ENCODE measurements at regions not wholly inside any gene's neighbourhood (a gene's known extent, or its start where the extent isn't known, plus 50 kb on each side); places are given as distances from the start of the nearest gene placed in this dataset.

- WGBS, 2 donors, result 67 to 69% methylated on average over 3 of the region's 3 CpGs
- H3K4me3 ChIP-seq (ENCODE audit: low read length in 2 of 2), result no peak overlapping the region
- H3K27me3 ChIP-seq (ENCODE audit: control insufficient read depth in 1 of 2, insufficient read depth in 2 of 2, low read length in 1 of 2), result no peaks in the 10 kb centered on the region
- H3K27ac ChIP-seq (ENCODE audit: low read depth in 1 of 2, low read length in 2 of 2), result no peak overlapping the region
- H3K9me3 ChIP-seq (ENCODE audit: control insufficient read depth, low read length), result no peaks in the 10 kb centered on the region
- no peaks in the 10 kb centered on the region for H3K4me1 ChIP-seq (ENCODE audit: control insufficient read depth in 1 of 2, insufficient read depth in 2 of 2, low read length in 2 of 2)
- DNase-seq, result no peak
- no peaks in the 10 kb centered on the region for H3K36me3 ChIP-seq (ENCODE audit: control insufficient read depth in 1 of 2, insufficient read depth in 2 of 2, low read length in 1 of 2)
- ATAC-seq (ENCODE audit: low FRiP score), result no peak
- intact Hi-C loops (cut with DNase I), result no loop called here
Measured at GRCh38 chr6:9621276-9621675, 793.6 kb downstream of the TFAP2A start.

- intact Hi-C loops (cut with DNase I), result no loop called here
- no peak for ATAC-seq (ENCODE audit: low FRiP score)
- H3K4me3 ChIP-seq (ENCODE audit: low read length in 2 of 2), result no peak overlapping the region
- no peak overlapping the region for H3K27ac ChIP-seq (ENCODE audit: low read depth in 1 of 2, low read length in 2 of 2)
- no peaks in the 10 kb centered on the region for H3K4me1 ChIP-seq (ENCODE audit: control insufficient read depth in 1 of 2, insufficient read depth in 2 of 2, low read length in 2 of 2)
- no peaks in the 10 kb centered on the region for H3K27me3 ChIP-seq (ENCODE audit: control insufficient read depth in 1 of 2, insufficient read depth in 2 of 2, low read length in 1 of 2)
- DNase-seq, result no peak
- H3K36me3 ChIP-seq (ENCODE audit: control insufficient read depth in 1 of 2, insufficient read depth in 2 of 2, low read length in 1 of 2), result no peaks in the 10 kb centered on the region
- no peaks in the 10 kb centered on the region for H3K9me3 ChIP-seq (ENCODE audit: control insufficient read depth, low read length)
- WGBS, 2 donors, result 73 to 75% methylated on average over 3 of the region's 3 CpGs
Measured at GRCh38 chr6:9620687-9621086, 794.2 kb downstream of the TFAP2A start.

- 87 to 89% methylated on average over 2 of the region's 2 CpGs for WGBS, 2 donors
- no peak for DNase-seq
- ATAC-seq (ENCODE audit: low FRiP score), result no peak
- Histone ChIP-seq H3K27me3 (ENCODE audit: control insufficient read depth in 1 of 2, insufficient read depth in 2 of 2, low read length in 1 of 2) (no peaks in the 10 kb centered on the region), H3K4me3 (ENCODE audit: low read length in 2 of 2) (no peak overlapping the region), H3K9me3 (ENCODE audit: control insufficient read depth, low read length) (no peaks in the 10 kb centered on the region), H3K27ac (ENCODE audit: low read depth in 1 of 2, low read length in 2 of 2) (no peak overlapping the region), H3K36me3 (ENCODE audit: control insufficient read depth in 1 of 2, insufficient read depth in 2 of 2, low read length in 1 of 2) (no peaks in the 10 kb centered on the region), H3K4me1 (ENCODE audit: control insufficient read depth in 1 of 2, insufficient read depth in 2 of 2, low read length in 2 of 2) (no peaks in the 10 kb centered on the region)
- intact Hi-C loops (cut with DNase I), result no loop called here
Measured at GRCh38 chr6:9620263-9620662, 794.6 kb downstream of the TFAP2A start.

- Histone ChIP-seq H3K36me3 (ENCODE audit: control insufficient read depth in 1 of 2, insufficient read depth in 2 of 2, low read length in 1 of 2) (no peaks in the 10 kb centered on the region), H3K27me3 (ENCODE audit: control insufficient read depth in 1 of 2, insufficient read depth in 2 of 2, low read length in 1 of 2) (no peaks in the 10 kb centered on the region), H3K9me3 (ENCODE audit: control insufficient read depth, low read length) (no peaks in the 10 kb centered on the region), H3K27ac (ENCODE audit: low read depth in 1 of 2, low read length in 2 of 2) (no peak overlapping the region), H3K4me1 (ENCODE audit: control insufficient read depth in 1 of 2, insufficient read depth in 2 of 2, low read length in 2 of 2) (no peaks in the 10 kb centered on the region), H3K4me3 (ENCODE audit: low read length in 2 of 2) (no peak overlapping the region)
- WGBS, 2 donors, result 72% methylated on average over 6 of the region's 6 CpGs
- no peak for DNase-seq
- intact Hi-C loops (cut with DNase I), result no loop called here
- ATAC-seq (ENCODE audit: low FRiP score), result no peak
Measured at GRCh38 chr6:9614778-9615177, 800.1 kb downstream of the TFAP2A start.

- Histone ChIP-seq H3K4me3 (ENCODE audit: low read length in 2 of 2) (no peak overlapping the region), H3K36me3 (ENCODE audit: control insufficient read depth in 1 of 2, insufficient read depth in 2 of 2, low read length in 1 of 2) (no peaks in the 10 kb centered on the region), H3K27me3 (ENCODE audit: control insufficient read depth in 1 of 2, insufficient read depth in 2 of 2, low read length in 1 of 2) (peaks cover 0 to 2% of the 10 kb centered on the region in 2 donors), H3K4me1 (ENCODE audit: control insufficient read depth in 1 of 2, insufficient read depth in 2 of 2, low read length in 2 of 2) (no peaks in the 10 kb centered on the region), H3K27ac (ENCODE audit: low read depth in 1 of 2, low read length in 2 of 2) (no peak overlapping the region), H3K9me3 (ENCODE audit: control insufficient read depth, low read length) (no peaks in the 10 kb centered on the region)
- intact Hi-C loops (cut with DNase I), result no loop called here
- no peak for DNase-seq
- no peak for ATAC-seq (ENCODE audit: low FRiP score)
- WGBS, 2 donors, result 67 to 71% methylated on average over 2 of the region's 2 CpGs
Measured at GRCh38 chr6:9612489-9612888, 802.4 kb downstream of the TFAP2A start.

- H3K4me3 ChIP-seq (ENCODE audit: low read length in 2 of 2), result no peak overlapping the region
- no peaks in the 10 kb centered on the region for H3K9me3 ChIP-seq (ENCODE audit: control insufficient read depth, low read length)
- DNase-seq, result no peak
- H3K4me1 ChIP-seq (ENCODE audit: control insufficient read depth in 1 of 2, insufficient read depth in 2 of 2, low read length in 2 of 2), result no peaks in the 10 kb centered on the region
- intact Hi-C loops (cut with DNase I), result no loop called here
- no peak for ATAC-seq (ENCODE audit: low FRiP score)
- H3K36me3 ChIP-seq (ENCODE audit: control insufficient read depth in 1 of 2, insufficient read depth in 2 of 2, low read length in 1 of 2), result no peaks in the 10 kb centered on the region
- H3K27me3 ChIP-seq (ENCODE audit: control insufficient read depth in 1 of 2, insufficient read depth in 2 of 2, low read length in 1 of 2), result peaks cover 0 to 3% of the 10 kb centered on the region in 2 donors
- 43 to 49% methylated on average over 8 of the region's 8 CpGs for WGBS, 2 donors
- no peak overlapping the region for H3K27ac ChIP-seq (ENCODE audit: low read depth in 1 of 2, low read length in 2 of 2)
Measured at GRCh38 chr6:9610620-9611415, 804.1 kb downstream of the TFAP2A start.

DNA sequence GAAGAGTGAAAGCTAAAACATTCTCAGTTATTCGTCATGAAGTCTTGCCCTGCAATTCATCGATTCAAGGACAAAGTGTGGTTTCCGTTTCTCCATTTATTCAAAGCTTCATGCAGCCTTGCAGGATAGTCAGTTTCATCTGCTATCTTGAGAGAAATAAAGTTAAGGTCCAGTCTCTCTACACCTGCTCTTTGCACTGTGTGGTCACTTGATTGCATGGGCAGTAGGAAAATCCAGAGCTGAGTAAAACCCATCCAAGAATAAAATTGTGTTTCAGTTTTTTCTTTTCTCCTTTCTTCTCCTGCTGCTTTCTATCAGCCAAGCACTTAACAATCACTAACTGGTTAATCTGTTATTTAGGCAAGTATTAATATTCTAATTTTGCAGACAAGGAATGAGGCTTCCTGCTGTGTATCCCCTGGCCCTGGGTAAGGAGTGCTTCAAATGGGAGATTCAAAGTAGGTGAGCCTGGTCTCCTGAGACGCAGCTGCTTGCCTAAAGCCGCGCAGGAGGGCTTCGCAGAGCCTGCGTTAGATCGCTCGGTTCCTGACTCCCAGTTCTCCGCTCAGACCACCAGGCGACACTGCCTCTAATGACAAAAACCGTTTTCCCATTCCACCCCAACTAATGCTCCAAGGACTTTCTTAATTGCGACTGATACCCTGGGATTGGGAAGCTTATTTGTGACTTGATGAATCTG is 808.3 kb downstream of the TFAP2A start:
- 29 to 32% methylated on average over 14 of the region's 14 CpGs for WGBS, 2 donors
- DNase-seq (no peak), ATAC-seq (ENCODE audit: low FRiP score) (no peak)
- no peaks in the 10 kb centered on the region for H3K9me3 ChIP-seq (ENCODE audit: control insufficient read depth, low read length)
- H3K36me3 ChIP-seq (ENCODE audit: control insufficient read depth in 1 of 2, insufficient read depth in 2 of 2, low read length in 1 of 2), result no peaks in the 10 kb centered on the region
- intact Hi-C loops (cut with DNase I), result no loop called here
- no peaks in the 10 kb centered on the region for H3K4me1 ChIP-seq (ENCODE audit: control insufficient read depth in 1 of 2, insufficient read depth in 2 of 2, low read length in 2 of 2)
- no peak overlapping the region for H3K27ac ChIP-seq (ENCODE audit: low read depth in 1 of 2, low read length in 2 of 2)
- H3K4me3 ChIP-seq (ENCODE audit: low read length in 2 of 2), result no peak overlapping the region
- H3K27me3 ChIP-seq (ENCODE audit: control insufficient read depth in 1 of 2, insufficient read depth in 2 of 2, low read length in 1 of 2), result peaks cover 0 to 3% of the 10 kb centered on the region in 2 donors

DNA sequence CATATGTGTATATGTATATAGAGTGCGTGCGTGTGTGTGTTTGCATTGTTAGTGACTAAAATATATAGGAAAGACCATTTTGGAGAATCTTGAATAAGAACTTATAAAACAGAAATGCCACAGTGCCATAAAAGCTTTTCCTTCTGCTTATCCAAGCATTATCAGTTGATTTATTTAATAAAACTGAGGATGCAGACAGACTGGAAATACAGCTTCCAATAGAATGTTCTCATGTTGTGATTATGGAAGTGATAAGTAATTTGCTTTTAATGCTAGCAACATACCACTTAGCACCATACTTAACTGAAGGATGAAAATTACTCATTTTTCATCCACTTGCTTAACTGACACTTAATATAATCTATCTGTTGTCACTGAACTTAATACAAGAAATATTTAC is 820.1 kb downstream of the TFAP2A start:
- WGBS, 2 donors, result 90 to 94% methylated on average over 2 of the region's 2 CpGs
- intact Hi-C loops (cut with DNase I), result no loop called here
- no peak overlapping the region for H3K4me3 ChIP-seq (ENCODE audit: low read length in 2 of 2)
- H3K4me1 ChIP-seq (ENCODE audit: control insufficient read depth in 1 of 2, insufficient read depth in 2 of 2, low read length in 2 of 2), result no peaks in the 10 kb centered on the region
- ATAC-seq (ENCODE audit: low FRiP score) (no peak), DNase-seq (no peak)
- no peaks in the 10 kb centered on the region for H3K9me3 ChIP-seq (ENCODE audit: control insufficient read depth, low read length)
- no peak overlapping the region for H3K27ac ChIP-seq (ENCODE audit: low read depth in 1 of 2, low read length in 2 of 2)
- no peaks in the 10 kb centered on the region for H3K36me3 ChIP-seq (ENCODE audit: control insufficient read depth in 1 of 2, insufficient read depth in 2 of 2, low read length in 1 of 2)
- no peaks in the 10 kb centered on the region for H3K27me3 ChIP-seq (ENCODE audit: control insufficient read depth in 1 of 2, insufficient read depth in 2 of 2, low read length in 1 of 2)

DNA sequence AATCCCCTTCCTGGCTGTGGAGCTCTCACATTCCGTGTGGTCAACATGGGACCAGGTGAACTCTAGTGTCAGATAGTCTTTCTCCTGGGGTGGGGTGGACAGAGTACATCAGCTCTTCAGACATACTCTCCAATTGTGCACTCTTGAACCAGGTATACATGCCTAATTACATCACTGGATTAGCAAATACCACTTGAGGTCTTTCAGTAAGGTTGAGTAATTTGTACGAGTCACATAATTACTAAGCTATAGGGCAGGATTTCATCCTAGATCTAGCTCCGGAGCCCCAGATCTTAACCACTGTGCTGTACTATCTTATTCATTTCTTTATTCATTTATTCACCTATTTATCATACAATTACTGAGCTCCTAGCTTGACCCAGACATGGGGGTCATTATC is 821.3 kb downstream of the TFAP2A start:
- Histone ChIP-seq H3K4me1 (ENCODE audit: control insufficient read depth in 1 of 2, insufficient read depth in 2 of 2, low read length in 2 of 2) (no peaks in the 10 kb centered on the region), H3K9me3 (ENCODE audit: control insufficient read depth, low read length) (no peaks in the 10 kb centered on the region), H3K27ac (ENCODE audit: low read depth in 1 of 2, low read length in 2 of 2) (no peak overlapping the region), H3K27me3 (ENCODE audit: control insufficient read depth in 1 of 2, insufficient read depth in 2 of 2, low read length in 1 of 2) (no peaks in the 10 kb centered on the region), H3K36me3 (ENCODE audit: control insufficient read depth in 1 of 2, insufficient read depth in 2 of 2, low read length in 1 of 2) (no peaks in the 10 kb centered on the region), H3K4me3 (ENCODE audit: low read length in 2 of 2) (no peak overlapping the region)
- 77 to 86% methylated on average over 3 of the region's 3 CpGs for WGBS, 2 donors
- intact Hi-C loops (cut with DNase I), result no loop called here
- ATAC-seq (ENCODE audit: low FRiP score) (no peak), DNase-seq (no peak)
